ENCODE measurements at regions not wholly inside any gene's neighbourhood (a gene's known extent, or its start where the extent isn't known, plus 50 kb on each side); places are given as distances from the start of the nearest gene placed in this dataset.

- no peaks in the 10 kb centered on the region for H4K20me1 ChIP-seq (ENCODE audit: insufficient read depth)
- no peak overlapping the region for H3K27ac ChIP-seq (ENCODE audit: low read depth, low read length)
- ChIA-PET RAD21 (ENCODE audit: low non-redundant PET in 1 of 2, low total read pairs in 2 of 2, uncharacterized antibody in 2 of 2, unreplicated experiment in 2 of 2) (no interaction called here), POLR2A (no interaction called here), CTCF (no interaction called here)
- H3K36me3 ChIP-seq (ENCODE audit: control insufficient read depth in 1 of 2, insufficient read depth in 2 of 2, low read length in 2 of 2): no peaks in the 10 kb centered on the region
- intact Hi-C loops (cut with micrococcal nuclease): no loop called here
- TF ChIP-seq EZH2phosphoT487 (IDR thresholded peaks at IDR 0.05; ENCODE audit: borderline replicate concordance): no peak
- no peak for TF ChIP-seq YY1 (IDR thresholded peaks at IDR 0.05; ENCODE audit: extremely low read depth, insufficient replicate concordance, low read depth, low read length)
- TF ChIP-seq ZFX (IDR thresholded peaks at IDR 0.05): no peak
- no peak for TF ChIP-seq MAX (IDR thresholded peaks at IDR 0.05)
- TF ChIP-seq FOSL1 (IDR thresholded peaks at IDR 0.05; ENCODE audit: low read depth): no peak
- no peak for TF ChIP-seq RAD21 (IDR thresholded peaks at IDR 0.05; ENCODE audit: low read depth)
- TF ChIP-seq CTCF (IDR thresholded peaks at IDR 0.05 in 2 of 3, conservative IDR thresholded peaks at IDR 0.05 in 1 of 3; ENCODE audit: borderline replicate concordance in 1 of 3, insufficient read depth in 1 of 3, low read depth in 2 of 3, low read length in 2 of 3): no peak
- no peak for TF ChIP-seq CBX3 (IDR thresholded peaks at IDR 0.05; ENCODE audit: low read depth)
- no peak for TF ChIP-seq EZH2 (IDR thresholded peaks at IDR 0.05)
- TF ChIP-seq SIN3A (IDR thresholded peaks at IDR 0.05; ENCODE audit: low read depth): no peak
- no peak for TF ChIP-seq TCF7L2 (IDR thresholded peaks at IDR 0.05; ENCODE audit: borderline replicate concordance, extremely low read depth, insufficient read depth, insufficient read length)
- no peak for TF ChIP-seq REST (IDR thresholded peaks at IDR 0.05; ENCODE audit: low read depth)
- TF ChIP-seq ZBTB33 (IDR thresholded peaks at IDR 0.05; ENCODE audit: extremely low read depth, insufficient replicate concordance, low read length): no peak
- TF ChIP-seq SP1 (IDR thresholded peaks at IDR 0.05; ENCODE audit: low read depth): no peak
- no peak for DNase-seq (ENCODE audit: low read depth, low spot score)
- H3K9me2 ChIP-seq (ENCODE audit: insufficient read depth): no peaks in the 10 kb centered on the region
- no peak overlapping the region for H2AFZ ChIP-seq (ENCODE audit: low read depth, low read length, poor library complexity, severe bottlenecking)
- no peak overlapping the region for H3K4me3 ChIP-seq (replicated peaks in 1 of 2; ENCODE audit: low read depth in 1 of 2, low read length in 2 of 2)
- BruUV-seq (replicated peaks): no TSS peak
- H3K27me3 ChIP-seq (ENCODE audit: insufficient read depth, low read length): no peaks in the 10 kb centered on the region
- no peaks in the 10 kb centered on the region for H3K4me1 ChIP-seq (ENCODE audit: control insufficient read depth in 1 of 2, insufficient read depth in 2 of 2, low read length in 2 of 2)
- no peak overlapping the region for H3K4me2 ChIP-seq (ENCODE audit: low read length)
- H3K9me3 ChIP-seq (ENCODE audit: control insufficient read depth in 1 of 2, insufficient read depth in 1 of 2, low read depth in 1 of 2, low read length in 2 of 2): no peaks in the 10 kb centered on the region
- no peaks in the 10 kb centered on the region for H3K79me2 ChIP-seq (ENCODE audit: insufficient read depth, low read length)
- H3K9ac ChIP-seq (ENCODE audit: low read length): no peak overlapping the region
- ATAC-seq: no peak
These were observed 93.6 kb downstream of the RFC3 start for GRCh38 chr13:33911521-33911920.
